HAP-1 (cell line): ENCODE measurements at regions not wholly inside any gene's neighbourhood (a gene's known extent, or its start where the extent isn't known, plus 50 kb on each side); places are given as distances from the start of the nearest gene placed in this dataset.

ENCODE experiments used
- DNase-seq, 2 experiments: peaks; one replicate each; pipeline ENCODE4 v3.0.0-alpha.2; 2016 to 2020; ENCODE audit warnings: low spot score in 2 of 2
- H3K27me3 ChIP-seq: fragments of 250-450 bp; sonication (Bioruptor Pico); 2 replicates; pipeline ENCODE4 v1.5.1; 2020; ENCODE audit warnings: low read depth, mild to moderate bottlenecking, moderate library complexity
- H3K36me3 ChIP-seq: fragments of 250-450 bp; sonication (Bioruptor Pico); replicated peaks from 2 replicates; pipeline ENCODE4 v1.5.1; 2020; ENCODE audit warnings: mild to moderate bottlenecking
- H3K4me1 ChIP-seq: fragments of 250-450 bp; sonication (Bioruptor Pico); 2 replicates; pipeline ENCODE4 v1.5.1; 2020; ENCODE audit warnings: mild to moderate bottlenecking
- H3K4me3 ChIP-seq: fragments of 250-450 bp; sonication (Bioruptor Pico); 2 replicates; pipeline ENCODE4 v1.5.1; 2020; ENCODE audit warnings: mild to moderate bottlenecking, moderate library complexity
- H3K9me3 ChIP-seq: fragments of 250-450 bp; sonication (Bioruptor Pico); 2 replicates; pipeline ENCODE4 v1.5.1; 2020; ENCODE audit warnings: mild to moderate bottlenecking, moderate library complexity
- in situ Hi-C: fragments of 300-500 bp; cut with MboI; formaldehyde crosslinking; loops from 3 replicates; pipeline ENCODE4 v1.14.3; 2020; ENCODE audit warnings: low sequenced_read_pairs, inconsistent platforms, mixed read lengths

GRCh38 chr6:165713845-165714466 lies 50.9 kb upstream of the PDE10A start:
- Histone ChIP-seq H3K9me3 (no peaks in the 10 kb centered on the region), H3K27me3 (peaks cover under 1% of the 10 kb centered on the region; the same call in 1 of the 2 replicates), H3K4me1 (0 out of 2 replicates have a peak, but pooled peaks cover 2% of the 10 kb centered on the region), H3K4me3 (no peak overlapping the region), H3K36me3 (no peaks in the 10 kb centered on the region)
- in situ Hi-C loops, result loop anchor here (25.0 kb wide), 1 partner anchor 398 kb away; no protein-coding TSS in a partner anchor
- no peak for DNase-seq
